ENCODE measurements at regions not wholly inside any gene's neighbourhood (a gene's known extent, or its start where the extent isn't known, plus 50 kb on each side); places are given as distances from the start of the nearest gene placed in this dataset.

GRCh38 chr14:30786701-30787100 lies 87.7 kb upstream of the COCH start (continued):
- no peak for TF ChIP-seq ZBTB7A (IDR thresholded peaks at IDR 0.05; ENCODE audit: borderline replicate concordance, control insufficient read depth, low read depth, low read length)
- no peak for TF ChIP-seq RBBP5 (IDR thresholded peaks at IDR 0.05; ENCODE audit: borderline replicate concordance, insufficient read depth, low read length, poor library complexity, severe bottlenecking)
- TF ChIP-seq SOX6 (IDR thresholded peaks at IDR 0.05) = peak; percentile 61; the same call in 1 of the 2 replicates
- no peak for TF ChIP-seq CEBPZ (IDR thresholded peaks at IDR 0.05; ENCODE audit: borderline replicate concordance, low read depth, low read length)
- no peak for TF ChIP-seq SAP30 (IDR thresholded peaks at IDR 0.05; ENCODE audit: borderline replicate concordance, insufficient read depth, low read depth, low read length, poor library complexity, severe bottlenecking)
- TF ChIP-seq SAFB2 (IDR thresholded peaks at IDR 0.05; ENCODE audit: borderline replicate concordance, low read depth, low read length, severe bottlenecking) = no peak
- no peak for TF ChIP-seq PPARD (CRISPR knock-in tag; IDR thresholded peaks at IDR 0.05)
- TF ChIP-seq TCF7L2 (IDR thresholded peaks at IDR 0.05; ENCODE audit: low read depth, low read length) = no peak
- peak; percentile 78 to 90 for TF ChIP-seq KDM1A (IDR thresholded peaks at IDR 0.05)
- no peak for TF ChIP-seq ZNF143 (CRISPR knock-in tag; IDR thresholded peaks at IDR 0.05)
- no peak for TF ChIP-seq ZNF512 (tag; IDR thresholded peaks at IDR 0.05)
- no peak for TF ChIP-seq ATF3 (IDR thresholded peaks at IDR 0.05)
- no peak for TF ChIP-seq ATF3 (CRISPR knock-in tag; conservative IDR thresholded peaks at IDR 0.05)
- peak; percentile 89 for TF ChIP-seq SPI1 (IDR thresholded peaks at IDR 0.05; ENCODE audit: borderline replicate concordance, low read depth, low read length)
- TF ChIP-seq ZBTB9 (CRISPR knock-in tag; IDR thresholded peaks at IDR 0.05) = no peak
- TF ChIP-seq WHSC1 (IDR thresholded peaks at IDR 0.05; ENCODE audit: low read length) = no peak
- TF ChIP-seq ARID1B (IDR thresholded peaks at IDR 0.05) = peak; percentile 46
- TF ChIP-seq MNT (conservative IDR thresholded peaks at IDR 0.05) = no peak
- TF ChIP-seq EP300 (IDR thresholded peaks at IDR 0.05; ENCODE audit: low read length) = no peak
